Skeletal muscle cell (primary cell): ENCODE measurements at regions not wholly inside any gene's neighbourhood (a gene's known extent, or its start where the extent isn't known, plus 50 kb on each side); places are given as distances from the start of the nearest gene placed in this dataset.

Experiments
- DNase-seq: peaks from one replicate; pipeline ENCODE4 v3.0.0-alpha.2; 2010; ENCODE audit warnings: low read depth
- H3K4me3 ChIP-seq: 2 replicates; pipeline ENCODE4 v1.5.1; 2011; ENCODE audit warnings: low read depth, mild to moderate bottlenecking, control low read depth, low read length, moderate library complexity

DNA sequence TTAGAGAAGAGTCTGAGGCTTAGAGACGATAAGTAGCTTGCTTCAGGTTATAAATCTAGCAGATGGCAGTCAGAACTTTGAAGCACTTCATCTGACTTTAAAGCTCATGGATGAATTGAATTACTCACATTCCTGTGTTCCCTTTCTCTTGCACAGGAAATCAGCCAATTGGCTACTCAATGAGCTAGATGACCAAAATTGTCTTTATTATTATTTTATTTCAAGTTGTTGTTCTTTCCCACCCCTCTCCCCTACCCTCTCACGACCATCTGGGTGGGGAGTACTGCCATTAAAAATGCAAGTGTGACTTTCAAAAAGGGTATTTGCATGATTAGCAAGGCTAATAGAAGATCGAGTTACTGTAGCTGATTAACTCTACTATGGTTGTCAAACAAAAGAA, 491.1 kb downstream of the NR4A2 start:
- no peak for DNase-seq
- no peak overlapping the region for H3K4me3 ChIP-seq

DNA sequence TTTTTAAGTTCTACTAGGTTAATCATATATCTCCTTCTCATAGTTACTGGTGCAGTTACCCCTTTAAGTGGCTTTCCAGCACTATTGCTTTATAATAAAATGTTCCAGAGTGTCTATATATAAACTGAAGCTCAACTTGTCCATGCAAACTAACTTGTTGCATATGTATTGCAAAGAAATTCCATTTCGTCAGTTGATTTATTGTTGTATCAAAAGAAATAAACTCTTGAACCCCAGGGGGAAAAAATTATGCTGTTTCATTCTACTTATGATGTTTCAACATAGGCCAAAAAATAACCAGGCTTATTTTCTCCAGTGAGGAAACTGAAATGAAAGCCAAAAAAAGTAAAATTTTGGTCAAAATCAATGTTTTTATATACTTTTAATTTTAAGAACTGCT, 491.9 kb downstream of the NR4A2 start:
- H3K4me3 ChIP-seq: no peak overlapping the region
- DNase-seq: no peak

DNA sequence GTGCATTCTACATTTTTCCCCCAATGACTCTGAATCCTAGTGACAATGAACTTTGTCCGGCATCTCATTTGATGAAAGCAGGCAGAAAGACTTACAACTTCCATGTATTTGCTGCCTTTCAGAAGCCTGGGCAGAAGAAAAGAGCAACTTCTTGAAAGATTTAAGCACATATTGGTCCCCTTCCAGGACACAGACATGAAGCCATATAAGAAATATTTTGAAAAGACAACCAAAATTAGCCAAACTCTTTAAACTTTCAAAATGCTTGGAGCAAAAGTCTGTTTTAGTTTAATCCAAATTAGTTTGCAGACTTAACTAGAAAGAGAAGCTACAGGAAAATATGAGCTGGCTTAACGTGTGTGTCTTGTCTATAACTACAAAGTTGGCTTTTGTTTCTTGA, 492.5 kb downstream of the NR4A2 start:
- no peak for DNase-seq
- no peak overlapping the region for H3K4me3 ChIP-seq

DNA sequence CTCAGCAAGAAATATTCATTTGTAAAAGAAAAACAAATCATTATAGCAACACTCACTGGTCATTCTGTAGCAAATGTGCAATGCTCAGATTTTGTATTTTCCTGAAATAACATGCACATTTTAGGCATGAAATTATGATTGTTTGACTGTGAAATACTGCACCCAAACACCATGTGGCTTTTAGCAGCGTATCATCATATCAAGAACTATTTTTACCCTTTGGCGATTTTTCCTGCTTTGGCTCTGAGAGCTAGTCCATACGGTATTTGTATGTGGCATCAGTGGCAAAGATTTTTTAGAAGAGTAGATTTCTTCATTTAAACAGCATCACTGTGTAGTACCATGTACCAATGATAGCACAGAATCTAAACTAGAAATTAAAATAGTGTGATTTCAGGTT, 493.1 kb downstream of the NR4A2 start:
- no peak overlapping the region for H3K4me3 ChIP-seq
- DNase-seq: no peak

DNA sequence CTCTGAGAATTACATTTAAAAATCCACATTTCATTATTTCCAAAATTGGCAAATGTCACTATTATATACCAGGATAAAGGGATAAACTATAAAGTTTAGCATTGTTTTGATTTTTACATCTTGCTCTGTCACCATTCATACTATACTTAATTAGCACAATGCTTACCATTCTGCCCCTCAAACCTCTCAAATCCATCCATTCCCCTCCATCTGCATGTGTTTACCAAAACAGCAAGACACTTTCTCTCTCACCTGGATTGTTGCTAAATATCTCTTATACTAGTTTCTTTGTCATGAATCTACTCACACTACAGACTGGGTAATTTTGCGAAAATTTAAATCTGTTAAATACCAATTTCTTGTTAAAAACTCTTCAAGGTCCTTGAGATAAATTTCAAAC, 496.1 kb downstream of the NR4A2 start:
- no peak for DNase-seq
- H3K4me3 ChIP-seq: no peak overlapping the region

DNA sequence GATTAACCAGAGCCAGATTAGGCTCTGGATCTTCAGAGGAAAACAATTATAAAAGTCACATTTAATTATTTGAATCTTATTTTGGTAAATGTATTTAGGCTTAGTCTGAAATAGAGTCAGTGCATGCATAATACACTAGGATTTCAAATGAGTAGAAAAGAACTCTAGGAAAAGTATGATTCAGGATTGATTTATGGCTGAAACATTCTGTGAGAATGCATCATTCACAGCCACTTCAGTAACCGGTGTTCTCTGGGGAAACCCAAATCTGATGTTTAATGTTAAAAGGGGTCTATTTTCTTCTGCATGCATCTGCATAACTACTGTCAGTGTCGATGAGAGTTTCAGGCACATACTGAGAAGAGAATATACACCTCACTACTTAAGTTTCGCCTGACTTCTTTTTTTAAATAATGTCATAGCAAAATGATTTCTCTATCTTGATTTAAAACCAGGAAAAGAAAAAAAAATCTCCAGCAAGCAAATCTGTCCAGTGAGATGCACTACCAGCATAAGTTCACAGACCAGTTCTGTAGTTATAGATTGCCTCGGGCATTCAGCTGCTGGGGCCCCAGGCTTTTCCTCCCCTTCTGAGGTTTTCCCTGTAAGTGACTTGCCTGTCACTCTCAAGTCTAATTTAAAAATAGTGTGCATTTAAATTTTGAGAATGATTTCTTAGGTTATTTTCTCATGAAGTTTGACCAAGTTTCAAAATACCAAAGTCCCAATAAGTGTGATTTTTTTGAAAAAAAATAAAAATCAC, 501.5 kb downstream of the NR4A2 start:
- no peak for DNase-seq
- no peak overlapping the region for H3K4me3 ChIP-seq

DNA sequence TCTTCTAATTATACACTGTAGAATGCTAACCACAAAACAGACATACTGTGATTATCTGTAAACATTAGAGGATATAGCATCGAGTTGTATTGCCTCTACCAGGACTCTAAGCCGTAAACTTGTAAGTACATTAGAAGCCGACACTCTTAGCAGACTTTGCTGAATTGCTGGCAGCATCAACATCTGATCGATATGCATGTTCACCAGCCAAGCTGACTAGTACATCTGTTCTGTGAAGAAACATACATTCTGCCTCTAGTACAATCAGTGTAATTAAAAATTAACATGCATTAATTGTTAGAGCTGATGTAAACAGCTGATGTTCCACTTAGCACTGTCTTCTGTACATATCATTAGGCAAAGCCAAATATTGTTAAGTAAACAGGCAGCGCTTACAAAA, 502.2 kb downstream of the NR4A2 start:
- no peak overlapping the region for H3K4me3 ChIP-seq
- DNase-seq: no peak

DNA sequence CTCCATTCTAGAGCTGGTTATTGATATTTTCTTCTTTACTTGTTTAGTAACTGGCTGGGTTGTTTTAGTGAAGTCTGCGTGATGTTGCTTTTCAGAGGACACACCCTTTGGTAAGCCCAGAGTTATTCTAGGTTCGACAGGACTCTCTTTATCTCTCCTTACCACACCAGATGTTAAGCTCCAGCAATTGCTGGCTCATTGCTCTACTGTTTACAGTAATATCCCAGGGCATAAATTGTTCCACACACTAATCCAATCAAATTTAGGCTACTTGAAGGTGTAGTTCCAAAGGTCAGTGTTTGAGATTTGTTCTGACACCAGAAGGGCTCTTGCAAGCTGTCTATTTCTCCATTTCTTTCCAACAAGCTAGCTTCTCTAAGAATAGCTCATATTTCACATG, 506.6 kb downstream of the NR4A2 start:
- no peak overlapping the region for H3K4me3 ChIP-seq

DNA sequence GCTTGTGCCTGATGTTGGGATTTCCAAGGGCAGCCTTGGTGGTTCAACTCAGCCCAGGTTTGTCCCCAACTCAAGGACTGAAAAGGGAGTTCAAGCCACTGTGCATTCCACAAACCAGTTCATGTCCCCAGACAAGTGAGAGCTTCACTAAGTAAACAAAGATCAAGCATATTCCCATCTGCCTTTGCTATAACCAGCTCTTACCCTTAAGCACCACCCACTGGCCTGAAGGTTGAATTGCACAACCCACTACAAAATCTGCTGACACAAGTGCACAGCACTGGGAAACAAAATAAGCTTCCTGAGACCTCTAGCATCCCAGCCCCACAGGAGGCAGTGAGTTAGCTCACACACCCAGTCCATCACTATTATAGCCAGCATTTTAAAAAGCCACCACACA, 516.7 kb downstream of the NR4A2 start:
- no peak for DNase-seq
- no peak overlapping the region for H3K4me3 ChIP-seq

More for the DNA sequence above, 506.6 kb downstream of the NR4A2 start:
- no peak for DNase-seq

DNA sequence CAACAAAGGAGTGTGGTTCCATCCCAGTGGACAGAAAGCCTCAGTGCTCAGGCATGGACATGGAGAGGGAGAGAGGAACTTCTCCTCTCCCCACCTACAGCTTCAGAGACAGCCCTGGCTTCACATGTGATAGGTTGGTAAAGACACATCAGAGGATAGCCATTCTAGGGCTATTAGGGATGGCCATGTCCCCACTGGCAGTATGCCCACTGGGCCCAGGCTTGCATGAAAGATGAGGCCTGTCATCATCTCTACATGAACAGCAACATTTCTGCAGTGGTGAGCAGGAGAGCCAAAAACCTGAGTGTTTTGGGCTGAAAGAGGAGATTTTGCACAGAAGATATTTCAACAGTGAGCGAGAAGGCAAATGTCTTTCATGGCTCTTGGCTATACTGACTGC, 517.2 kb downstream of the NR4A2 start:
- no peak overlapping the region for H3K4me3 ChIP-seq
- no peak for DNase-seq

DNA sequence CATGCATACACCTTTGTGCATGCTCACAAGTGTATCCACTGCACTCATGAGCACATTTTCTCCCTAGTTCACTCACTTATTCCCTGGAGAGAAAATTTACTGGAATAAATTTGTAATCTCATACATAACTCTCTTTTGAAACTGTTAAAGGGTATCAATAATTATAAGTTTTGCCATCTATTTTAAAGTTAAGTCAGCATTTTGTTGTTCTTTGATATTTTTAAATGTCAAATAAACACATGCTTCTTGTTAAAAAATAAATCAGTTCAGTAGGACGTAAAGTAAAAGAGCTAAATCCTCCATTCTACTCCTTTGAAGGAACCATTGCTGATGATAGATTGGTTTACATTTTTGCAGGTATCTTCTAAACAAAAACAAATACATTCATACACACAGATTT, 522.1 kb downstream of the NR4A2 start:
- no peak for DNase-seq
- no peak overlapping the region for H3K4me3 ChIP-seq

DNA sequence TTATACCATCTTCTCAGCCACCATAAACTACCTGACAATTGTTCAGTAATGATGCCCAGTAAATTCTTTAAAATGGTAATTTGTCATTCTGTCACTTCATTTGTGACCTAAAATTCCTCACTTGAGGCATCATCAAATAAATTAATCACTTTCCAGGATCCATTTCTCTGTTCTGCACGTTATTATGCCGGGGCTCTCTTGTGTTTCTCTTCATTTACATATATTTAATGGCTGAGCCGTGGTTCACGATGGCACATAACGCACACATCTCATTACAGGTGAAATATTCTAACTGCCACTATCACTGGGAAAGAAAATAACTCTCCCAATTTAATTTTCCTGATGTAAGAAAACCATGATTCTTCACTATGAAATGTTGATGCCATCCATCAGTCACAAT, 529.6 kb downstream of the NR4A2 start:
- DNase-seq: no peak
- H3K4me3 ChIP-seq: no peak overlapping the region

DNA sequence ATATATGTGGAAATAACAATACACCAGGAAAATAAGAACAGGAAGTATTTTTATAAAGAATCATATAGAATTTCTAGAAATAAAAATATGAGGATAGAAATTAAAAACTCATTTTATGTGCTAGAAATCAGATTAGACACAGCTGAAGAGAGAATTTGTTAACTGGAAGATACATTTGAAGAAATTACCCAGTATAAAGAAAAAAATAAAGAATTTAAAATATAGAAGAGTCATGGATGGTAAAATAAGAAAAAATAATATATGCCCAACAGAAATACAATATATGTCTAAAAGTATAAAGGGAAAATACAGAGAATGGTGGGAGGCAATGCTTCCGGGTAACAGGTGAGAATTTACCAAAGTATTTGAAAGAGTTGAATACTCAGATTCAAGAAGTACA, 539.9 kb downstream of the NR4A2 start:
- H3K4me3 ChIP-seq: no peak overlapping the region
- no peak for DNase-seq

DNA sequence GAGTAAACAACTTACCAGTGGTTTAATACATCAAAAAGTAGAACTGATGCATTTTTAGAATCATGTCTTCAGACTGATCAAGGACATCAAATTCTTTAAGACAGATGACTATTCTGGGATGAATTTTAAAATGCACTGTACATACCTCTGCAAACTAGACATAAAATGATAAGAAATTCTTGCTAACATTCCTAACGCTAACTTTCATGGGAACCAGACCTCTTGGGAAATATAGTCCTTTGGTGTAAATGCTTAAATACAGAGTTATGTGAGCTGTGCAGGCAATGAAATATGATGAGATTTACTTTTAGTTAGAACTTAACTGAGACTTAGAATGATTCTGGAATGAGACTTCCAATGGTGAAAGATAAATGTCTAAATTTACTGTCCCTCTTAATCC, 562.0 kb downstream of the NR4A2 start:
- no peak overlapping the region for H3K4me3 ChIP-seq
- DNase-seq: no peak

DNA sequence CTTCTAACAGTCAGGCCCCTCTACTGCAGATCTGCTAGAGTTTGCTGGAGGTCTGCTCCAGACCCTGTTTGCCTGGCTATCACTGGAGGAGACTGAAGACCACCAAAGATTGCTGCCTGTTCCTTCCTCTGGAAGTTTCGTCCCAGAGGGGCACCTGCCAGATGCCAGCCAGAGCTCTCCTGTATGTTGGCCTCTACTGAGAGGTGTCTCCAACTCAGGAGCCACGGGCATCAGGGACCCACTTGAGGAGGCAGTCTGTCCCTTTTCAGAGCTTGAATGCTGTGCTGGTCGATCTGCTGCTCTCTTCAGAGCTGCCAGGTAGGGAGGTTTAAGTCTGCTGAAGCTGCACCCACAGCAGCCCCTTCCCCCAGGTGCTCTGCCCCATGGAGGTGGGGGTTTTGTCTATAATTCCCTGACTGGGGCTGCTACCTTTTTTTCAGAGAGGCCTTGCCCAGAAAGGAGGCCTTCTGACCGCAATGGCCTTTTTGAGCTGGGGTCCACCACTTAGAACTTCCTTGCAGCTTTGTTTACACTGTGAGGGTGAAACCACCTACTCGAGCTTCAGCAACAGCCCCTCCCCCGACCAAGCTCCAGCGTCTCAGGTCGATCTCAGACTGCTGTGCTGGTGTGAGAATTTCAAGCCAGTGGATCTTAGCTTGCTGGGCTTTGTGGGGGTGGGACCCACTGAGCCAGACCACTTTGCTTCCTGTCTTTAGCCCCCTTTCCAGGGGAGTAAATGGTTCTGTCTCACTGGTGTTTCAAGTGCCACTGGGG, 566.0 kb downstream of the NR4A2 start:
- no peak overlapping the region for H3K4me3 ChIP-seq
- no peak for DNase-seq

DNA sequence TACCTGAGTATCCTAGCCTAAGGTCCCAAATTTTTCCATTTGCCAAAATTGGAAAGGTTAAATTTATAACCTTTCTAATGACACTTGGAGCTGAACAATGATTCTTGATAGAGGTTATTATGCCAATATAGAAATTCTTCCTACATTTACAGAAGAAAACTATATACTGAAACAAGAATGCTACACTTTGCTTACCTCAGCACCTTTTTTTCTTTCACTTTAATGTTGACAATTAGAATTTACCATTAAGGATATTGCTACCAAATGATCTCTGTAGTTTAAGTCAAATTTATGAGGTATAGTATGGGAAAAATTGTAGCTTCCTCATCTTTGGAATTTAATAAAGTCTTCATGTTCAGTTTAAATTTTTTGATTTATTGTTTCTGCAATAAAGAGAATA, 577.0 kb downstream of the NR4A2 start:
- H3K4me3 ChIP-seq: no peak overlapping the region
- no peak for DNase-seq

DNA sequence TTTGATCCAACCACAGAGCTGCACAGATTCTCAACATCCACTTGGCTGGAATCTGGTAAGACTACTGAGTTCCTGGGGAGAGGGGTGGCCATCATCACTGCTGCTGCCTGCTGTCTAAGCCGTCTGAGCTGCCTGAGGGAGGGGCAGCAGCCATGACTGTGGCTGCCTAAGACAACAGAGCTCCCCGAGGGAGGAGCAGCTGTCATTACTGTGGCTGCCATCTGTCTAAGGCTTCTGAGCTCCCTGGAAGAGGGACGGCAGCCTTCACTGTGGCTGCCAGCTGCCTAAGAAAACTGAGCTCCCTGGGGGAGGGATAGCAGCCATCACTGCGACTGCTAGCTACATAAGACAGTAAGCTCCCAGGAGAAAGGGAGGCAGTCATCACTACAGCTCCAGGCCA, 584.4 kb downstream of the NR4A2 start:
- no peak for DNase-seq
- no peak overlapping the region for H3K4me3 ChIP-seq

DNA sequence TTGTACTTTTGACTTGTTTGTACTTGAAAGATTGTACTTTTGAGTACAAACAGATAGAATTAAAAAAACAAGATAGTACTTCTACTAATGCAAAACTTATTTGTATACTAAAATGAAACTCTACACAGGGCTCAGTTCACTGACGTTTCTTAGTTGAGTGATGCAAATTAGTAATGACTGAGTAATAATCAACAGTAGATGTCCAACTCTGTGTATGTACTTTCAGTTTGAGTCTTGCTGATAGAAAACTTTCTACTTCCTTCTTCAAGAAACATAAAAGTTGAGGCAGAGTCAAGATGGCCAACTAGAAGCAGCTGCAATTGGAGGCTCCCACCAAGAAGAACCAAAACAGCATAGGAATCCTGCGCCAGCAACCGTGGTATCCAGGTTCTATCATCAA, 585.0 kb downstream of the NR4A2 start:
- H3K4me3 ChIP-seq: no peak overlapping the region

DNA sequence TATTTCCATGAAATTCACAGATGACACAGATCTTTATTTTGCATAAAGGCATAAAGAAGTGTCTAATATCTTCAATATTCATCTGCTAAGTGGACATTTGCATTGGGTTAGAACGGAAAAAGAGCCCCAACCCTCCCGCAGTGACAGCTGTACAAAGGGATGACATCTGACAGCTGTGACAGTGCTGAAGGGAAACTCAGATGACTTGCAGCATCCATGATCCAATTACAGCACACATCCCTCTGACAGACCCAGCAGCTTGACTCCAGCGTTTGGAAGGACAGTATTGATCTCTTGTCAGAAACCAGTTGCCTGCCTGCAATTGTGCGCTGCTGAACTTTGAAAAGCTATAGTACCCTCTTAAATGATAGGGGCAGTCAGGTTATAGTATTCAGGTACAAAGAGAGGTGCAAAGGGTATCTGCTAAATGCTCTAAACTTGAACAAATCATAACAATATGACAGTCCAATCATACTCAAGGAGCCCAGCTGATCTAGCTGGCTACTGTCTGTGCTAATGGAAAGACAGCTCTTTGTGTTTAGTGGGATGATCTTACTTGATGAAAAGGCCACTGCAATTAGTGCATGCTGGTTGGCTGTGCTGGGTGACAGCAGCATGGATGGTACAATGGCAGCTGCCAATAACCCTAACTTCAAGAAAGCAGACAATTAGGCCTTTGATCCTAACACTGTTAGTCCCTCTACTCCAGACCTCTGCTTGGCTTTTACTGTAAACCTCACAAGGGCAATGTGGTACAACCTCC, 599.2 kb downstream of the NR4A2 start:
- DNase-seq: no peak
- H3K4me3 ChIP-seq: no peak overlapping the region

More for the DNA sequence above, 585.0 kb downstream of the NR4A2 start:
- DNase-seq: no peak

DNA sequence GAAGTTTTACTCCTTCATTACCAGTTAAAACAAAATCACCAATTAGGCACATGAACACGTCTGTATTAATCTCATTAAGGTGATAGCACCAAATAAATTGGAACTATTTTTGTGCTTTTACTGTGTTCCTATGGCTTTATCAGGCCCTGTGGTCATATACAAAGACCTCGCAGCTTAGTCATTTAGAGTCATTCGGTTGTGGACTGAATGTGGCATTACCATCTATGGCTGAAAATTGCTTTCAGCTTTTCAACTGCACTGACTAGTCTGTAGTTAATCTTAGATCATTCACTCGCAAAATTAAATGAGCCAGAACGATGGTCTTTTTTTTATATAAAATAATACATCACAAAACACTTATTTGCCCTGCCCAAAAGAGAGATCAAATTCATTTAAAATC, 601.7 kb downstream of the NR4A2 start:
- no peak overlapping the region for H3K4me3 ChIP-seq
- DNase-seq: no peak
